MM.1S (cell line): ENCODE measurements at regions not wholly inside any gene's neighbourhood (a gene's known extent, or its start where the extent isn't known, plus 50 kb on each side); places are given as distances from the start of the nearest gene placed in this dataset.

Experiments used
- CTCF ChIP-seq: fragments of 300-600 bp; sonication (generic); IDR thresholded peaks from 2 replicates; pipeline ENCODE4 v1.5.1; 2016; ENCODE audit warnings: antibody characterized with exemption, low read length, mixed read lengths
- EZH2 ChIP-seq: fragments of 300-600 bp; sonication (generic); optimal IDR thresholded peaks from 2 replicates; pipeline ENCODE3; 2017; ENCODE audit warnings: low read depth, mild to moderate bottlenecking, antibody characterized with exemption, low read length, mixed read lengths

GRCh38 chr18:43916984-43917383 lies 639.7 kb upstream of the SYT4 start:
- TF ChIP-seq CTCF (no peak), EZH2 (no peak)
